Endothelial cell (in vitro differentiated cells): ENCODE measurements at regions not wholly inside any gene's neighbourhood (a gene's known extent, or its start where the extent isn't known, plus 50 kb on each side); places are given as distances from the start of the nearest gene placed in this dataset.

ENCODE experiments used
- DNase-seq: peaks from one replicate; pipeline ENCODE4 v3.0.0; 2021; ENCODE audit warnings: low spot score
- H3K27ac Mint-ChIP-seq: one replicate; pipeline ENCODE4 v1.8.0; 2021; ENCODE audit warnings: mixed read lengths, inconsistent platforms; ENCODE audit not compliant: unreplicated experiment
- H3K27me3 Mint-ChIP-seq: one replicate; pipeline ENCODE4 v1.8.0; 2021; ENCODE audit warnings: mild to moderate bottlenecking, moderate library complexity, mixed read lengths, inconsistent platforms; ENCODE audit not compliant: unreplicated experiment
- H3K36me3 Mint-ChIP-seq: one replicate; pipeline ENCODE4 v1.8.0; 2021; ENCODE audit warnings: mild to moderate bottlenecking, low read depth, mixed read lengths, inconsistent platforms; ENCODE audit not compliant: unreplicated experiment
- H3K4me1 Mint-ChIP-seq: one replicate; pipeline ENCODE4 v1.8.0; 2021; ENCODE audit warnings: mild to moderate bottlenecking, mixed read lengths, inconsistent platforms; ENCODE audit not compliant: unreplicated experiment
- H3K4me3 Mint-ChIP-seq: one replicate; pipeline ENCODE4 v1.8.0; 2021; ENCODE audit warnings: mild to moderate bottlenecking, mixed read lengths, inconsistent platforms; ENCODE audit not compliant: unreplicated experiment
- H3K9me3 Mint-ChIP-seq: one replicate; pipeline ENCODE4 v1.8.0; 2021; ENCODE audit warnings: mixed read lengths, inconsistent platforms; ENCODE audit not compliant: unreplicated experiment
- CTCF ChIP-seq: fragments of 200-600 bp; sonication (generic); IDR thresholded peaks from one replicate; pipeline ENCODE4 v1.5.0; 2021; ENCODE audit warnings: antibody characterized with exemption; ENCODE audit not compliant: unreplicated experiment

DNA sequence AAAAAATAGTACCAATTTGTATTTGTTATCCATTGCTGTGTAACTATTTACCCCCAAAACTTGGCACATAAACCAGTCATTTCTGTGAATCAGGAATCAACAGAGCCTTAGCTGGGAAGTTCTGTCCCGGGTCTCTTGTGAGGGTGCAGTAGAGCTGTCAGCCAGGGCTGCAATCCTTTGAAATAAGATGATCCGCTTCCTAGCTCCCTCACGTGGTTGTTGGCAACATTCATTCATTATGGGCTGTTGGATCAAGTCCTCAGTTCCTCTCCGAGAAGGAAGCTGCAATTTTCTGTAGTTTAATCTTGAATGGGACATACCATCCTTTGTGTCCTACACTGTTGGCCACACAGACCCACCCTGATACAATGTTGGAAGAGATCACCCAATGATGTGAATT, 277.2 kb downstream of the SUCLA2 start:
- no peaks in the 10 kb centered on the region for H3K27me3 Mint-ChIP-seq
- no peak overlapping the region for H3K4me3 Mint-ChIP-seq
- H3K9me3 Mint-ChIP-seq: no peaks in the 10 kb centered on the region
- no peaks in the 10 kb centered on the region for H3K36me3 Mint-ChIP-seq
- TF ChIP-seq CTCF: no peak
- H3K4me1 Mint-ChIP-seq: no peaks in the 10 kb centered on the region
- H3K27ac Mint-ChIP-seq: no peak overlapping the region
- DNase-seq: no peak

DNA sequence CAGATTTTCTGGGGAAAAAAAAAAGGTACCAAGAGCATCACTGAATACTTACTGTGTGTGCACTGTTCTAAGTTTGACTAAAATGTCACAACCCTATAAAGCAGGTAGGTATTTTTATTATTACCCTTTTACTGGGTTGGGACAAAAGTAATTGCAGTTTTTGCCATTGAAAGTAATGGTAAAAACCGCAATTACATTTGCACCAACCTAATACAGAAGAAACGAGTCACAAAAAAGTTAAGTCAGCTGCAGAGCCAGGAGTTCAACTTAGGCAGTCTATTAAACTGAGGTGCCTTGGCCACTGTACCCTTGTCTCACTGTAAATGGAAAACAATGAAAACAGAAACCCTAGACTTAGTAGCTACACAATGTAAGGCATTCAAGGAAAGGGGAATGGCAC, 281.9 kb downstream of the SUCLA2 start:
- Mint-ChIP-seq H3K27ac (no peak overlapping the region), H3K27me3 (no peaks in the 10 kb centered on the region), H3K36me3 (no peaks in the 10 kb centered on the region), H3K9me3 (no peaks in the 10 kb centered on the region), H3K4me1 (no peaks in the 10 kb centered on the region), H3K4me3 (no peak overlapping the region)
- no peak for DNase-seq
- no peak for TF ChIP-seq CTCF

- no peaks in the 10 kb centered on the region for H3K36me3 Mint-ChIP-seq
- TF ChIP-seq CTCF: no peak
- H3K4me1 Mint-ChIP-seq: no peaks in the 10 kb centered on the region
- no peak overlapping the region for H3K4me3 Mint-ChIP-seq
- no peak for DNase-seq
- no peak overlapping the region for H3K27ac Mint-ChIP-seq
- no peaks in the 10 kb centered on the region for H3K9me3 Mint-ChIP-seq
- no peaks in the 10 kb centered on the region for H3K27me3 Mint-ChIP-seq
Measured at GRCh38 chr13:47718556-47718955, 282.5 kb downstream of the SUCLA2 start.

DNA sequence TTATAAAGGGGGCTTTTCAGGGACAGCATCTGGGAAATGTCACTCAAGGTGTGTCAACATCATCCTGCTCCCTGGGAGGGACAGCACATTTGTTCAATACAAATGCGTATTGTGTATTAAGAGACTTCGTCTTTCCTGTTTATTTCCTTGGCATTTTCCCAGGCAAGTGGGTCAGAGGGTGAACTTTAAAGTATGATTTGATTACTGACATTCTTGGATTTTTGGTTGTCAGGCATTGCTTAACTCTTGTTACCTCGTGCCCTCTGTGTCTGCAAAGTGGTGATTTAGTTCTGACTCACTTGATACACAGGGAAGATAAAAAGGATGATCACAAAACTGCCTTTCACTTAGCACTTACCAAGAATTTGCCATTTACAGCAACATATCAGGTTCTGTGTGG, 292.7 kb downstream of the SUCLA2 start:
- TF ChIP-seq CTCF: no peak
- H3K9me3 Mint-ChIP-seq: no peaks in the 10 kb centered on the region
- H3K27ac Mint-ChIP-seq: no peak overlapping the region
- no peaks in the 10 kb centered on the region for H3K4me1 Mint-ChIP-seq
- no peak for DNase-seq
- no peaks in the 10 kb centered on the region for H3K27me3 Mint-ChIP-seq
- H3K4me3 Mint-ChIP-seq: no peak overlapping the region
- H3K36me3 Mint-ChIP-seq: no peaks in the 10 kb centered on the region

DNA sequence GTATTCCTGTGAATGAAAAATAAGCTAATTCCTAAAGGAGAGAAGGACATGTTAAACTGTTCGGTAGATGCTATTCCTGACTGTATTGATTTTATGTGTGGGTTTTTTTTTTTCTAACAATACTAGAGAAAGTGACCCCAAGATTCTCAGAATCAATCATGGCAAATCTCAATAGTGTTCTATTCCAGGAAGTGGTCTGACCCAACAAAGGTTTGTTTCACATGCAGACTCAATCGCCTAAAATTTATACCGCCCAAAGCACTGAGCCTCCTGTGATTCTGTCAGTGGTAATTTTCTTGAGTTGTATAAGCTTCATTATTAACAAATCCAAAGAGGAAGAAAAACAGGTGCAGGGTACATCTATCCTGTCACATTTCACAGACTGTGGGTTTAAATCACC, 293.7 kb downstream of the SUCLA2 start:
- no peaks in the 10 kb centered on the region for H3K9me3 Mint-ChIP-seq
- no peaks in the 10 kb centered on the region for H3K27me3 Mint-ChIP-seq
- no peak for DNase-seq
- no peaks in the 10 kb centered on the region for H3K36me3 Mint-ChIP-seq
- no peak overlapping the region for H3K27ac Mint-ChIP-seq
- H3K4me1 Mint-ChIP-seq: no peaks in the 10 kb centered on the region
- no peak for TF ChIP-seq CTCF
- H3K4me3 Mint-ChIP-seq: no peak overlapping the region
